Globus pallidus (tissue), 1 donor: ENCODE measurements at regions not wholly inside any gene's neighbourhood (a gene's known extent, or its start where the extent isn't known, plus 50 kb on each side); places are given as distances from the start of the nearest gene placed in this dataset.

Source experiments
- DNase-seq: peaks from one replicate; pipeline ENCODE4 v3.0.0-alpha.2; 2015; ENCODE audit warnings: low spot score

DNA sequence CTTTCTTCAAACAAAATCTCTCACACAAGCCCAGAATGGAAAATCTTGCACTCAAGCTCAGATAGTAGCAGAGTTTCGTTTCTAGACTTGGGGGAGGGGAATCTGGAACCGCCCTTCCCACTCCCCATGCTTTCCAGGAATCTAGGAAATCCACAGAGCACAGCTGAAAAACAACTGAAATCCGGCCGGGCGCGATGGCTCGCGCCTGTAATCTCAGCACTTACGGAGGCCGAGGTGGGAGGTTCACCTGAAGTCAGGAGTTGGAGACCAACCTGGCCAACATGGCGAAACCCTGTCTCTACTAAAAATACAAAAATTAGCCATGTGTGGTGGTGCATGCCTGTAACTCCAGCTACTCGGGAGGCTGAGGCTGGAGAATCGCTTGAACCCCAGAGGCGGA is 127.3 kb upstream of the SLC34A2 start:
- no peak for DNase-seq

GRCh38 chr4:25531272-25531671 is 124.4 kb upstream of the SLC34A2 start:
- DNase-seq = no peak

- DNase-seq = no peak
Measured at GRCh38 chr4:25532591-25532990, 123.1 kb upstream of the SLC34A2 start.

- no peak for DNase-seq
Measured at GRCh38 chr4:25533256-25533655, 122.4 kb upstream of the SLC34A2 start.

DNA sequence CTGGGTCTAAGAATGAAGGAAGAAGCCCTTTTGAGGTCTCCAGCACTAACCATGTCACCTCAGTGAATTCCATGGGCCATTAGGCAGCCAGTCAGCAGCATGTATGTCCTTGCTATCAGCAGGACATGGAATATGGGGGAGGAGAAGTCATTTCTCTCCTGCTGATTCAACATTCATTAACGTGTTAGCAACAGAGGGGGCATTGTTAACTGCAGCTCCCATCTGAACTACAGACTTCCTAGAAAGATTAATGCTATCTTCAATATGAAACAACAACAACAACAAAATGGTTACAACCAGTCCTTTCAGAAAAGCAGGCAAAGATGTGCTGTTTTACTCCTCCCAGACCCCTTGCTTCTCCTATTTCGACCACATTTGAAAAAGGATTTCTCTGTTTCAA is 120.4 kb upstream of the SLC34A2 start:
- DNase-seq = peak; percentile 53

GRCh38 chr4:25535701-25536473 is 119.8 kb upstream of the SLC34A2 start:
- DNase-seq = no peak

DNA sequence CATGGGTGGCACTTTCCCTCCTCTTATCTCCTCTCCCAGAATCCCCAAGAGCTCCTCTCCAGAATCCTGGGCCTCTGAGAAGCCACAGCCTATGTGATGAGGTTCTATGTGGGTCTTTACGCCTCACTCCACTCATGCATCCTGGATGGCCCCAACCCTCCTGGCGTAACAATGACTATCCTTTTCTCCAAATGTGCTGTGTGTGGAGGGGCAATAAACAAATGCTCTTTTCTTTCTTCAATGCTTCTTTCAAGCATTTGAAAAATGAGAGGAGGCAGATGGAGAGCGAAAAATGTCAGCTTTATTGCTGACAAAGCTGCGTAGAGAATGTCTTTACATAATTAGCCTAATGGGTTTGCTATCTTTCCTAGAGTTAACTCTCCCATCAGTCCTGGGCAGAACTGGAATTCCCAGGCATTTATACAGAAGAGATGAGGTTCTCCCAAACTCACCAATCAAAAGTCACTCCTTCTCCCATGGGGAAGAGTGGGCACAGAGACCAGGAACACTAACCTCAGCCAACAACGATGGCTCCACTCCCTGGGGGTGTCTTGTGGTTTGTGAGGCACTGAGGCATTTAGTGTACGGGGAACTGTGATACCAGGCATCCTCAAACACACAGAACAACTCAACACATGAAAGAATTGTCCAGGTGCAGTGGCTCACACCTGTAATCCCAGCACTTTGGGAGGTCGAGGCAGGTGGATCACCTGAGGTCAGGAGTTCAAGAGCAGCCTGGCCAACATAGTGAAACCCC is 118.9 kb upstream of the SLC34A2 start:
- DNase-seq = no peak

DNA sequence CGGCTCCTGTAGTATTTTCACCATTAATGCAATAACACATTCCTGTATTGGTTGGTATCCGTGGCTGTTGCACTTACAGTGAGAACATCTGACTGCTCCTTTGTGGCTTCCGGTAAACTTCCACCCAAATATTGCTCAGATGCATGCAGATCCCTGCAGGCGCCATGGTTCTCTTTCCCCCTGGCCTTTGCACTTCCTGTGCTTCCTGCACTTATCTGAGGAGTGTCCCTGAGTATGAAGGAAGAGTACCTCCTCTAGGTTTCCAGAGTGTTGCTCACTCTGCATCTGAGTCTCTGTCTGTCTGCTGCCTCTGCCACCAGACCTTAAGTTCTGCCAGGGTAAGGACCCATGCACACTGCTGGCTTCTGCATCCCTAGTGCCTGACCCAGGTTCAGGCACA is 117.2 kb upstream of the SLC34A2 start:
- no peak for DNase-seq

DNA sequence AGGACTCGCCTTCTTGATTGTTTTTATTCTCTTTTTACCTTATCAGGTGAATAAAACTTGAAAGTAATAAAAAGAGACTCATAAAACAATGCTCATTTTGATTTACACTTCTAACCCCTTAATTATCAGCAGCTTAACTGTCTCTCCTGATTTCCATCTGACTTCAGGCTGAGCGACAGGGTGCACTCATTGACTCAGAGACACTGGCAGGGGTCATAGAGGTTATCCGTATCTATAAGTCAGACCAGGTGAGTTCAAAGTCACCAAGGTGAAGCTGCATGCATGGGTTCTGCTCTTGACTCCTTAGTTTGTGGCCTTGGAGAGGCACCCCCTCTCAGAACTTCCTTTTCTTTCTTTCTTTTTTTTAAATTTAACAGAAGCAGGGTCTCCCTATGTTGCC is 116.4 kb upstream of the SLC34A2 start:
- no peak for DNase-seq

DNA sequence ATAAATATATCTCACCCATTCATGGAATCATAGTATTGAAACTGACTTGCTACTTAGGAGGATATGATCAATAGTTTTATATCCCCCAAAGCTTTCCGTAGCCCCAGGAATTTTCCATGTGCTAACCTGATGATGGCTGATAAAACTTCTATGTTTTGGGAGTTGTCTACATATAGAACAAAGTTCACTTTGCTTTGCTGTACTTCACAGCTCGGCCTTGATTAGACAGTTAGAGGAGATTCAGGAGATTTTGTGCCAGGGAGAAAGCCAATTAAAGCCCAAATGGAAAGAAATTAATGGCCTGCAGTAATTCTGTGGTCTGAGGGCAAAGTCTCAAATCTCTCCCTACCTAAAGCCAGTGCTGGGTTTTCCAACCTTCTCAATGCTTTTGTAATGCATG is 114.9 kb upstream of the SLC34A2 start:
- no peak for DNase-seq

GRCh38 chr4:25547343-25547742 is 108.3 kb upstream of the SLC34A2 start:
- no peak for DNase-seq

DNA sequence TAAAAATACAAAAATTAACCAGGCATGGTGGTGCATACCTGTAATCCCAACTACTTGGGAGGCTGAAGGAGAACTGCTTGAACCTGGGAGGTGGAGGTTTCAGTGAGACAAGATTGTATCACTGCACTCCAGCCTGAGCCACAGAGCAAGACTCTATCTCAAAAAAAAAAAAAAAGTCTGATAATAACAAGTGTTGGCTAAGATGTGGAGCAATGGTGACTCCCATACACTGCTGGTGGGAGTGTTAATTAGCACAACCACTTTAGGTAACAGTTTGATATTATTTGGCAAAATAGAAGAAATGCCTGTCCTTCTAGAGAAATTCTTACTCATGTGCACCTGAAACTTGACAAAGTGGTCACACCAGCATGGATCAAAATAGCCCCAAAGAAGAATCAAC is 106.2 kb upstream of the SLC34A2 start:
- DNase-seq = no peak

DNA sequence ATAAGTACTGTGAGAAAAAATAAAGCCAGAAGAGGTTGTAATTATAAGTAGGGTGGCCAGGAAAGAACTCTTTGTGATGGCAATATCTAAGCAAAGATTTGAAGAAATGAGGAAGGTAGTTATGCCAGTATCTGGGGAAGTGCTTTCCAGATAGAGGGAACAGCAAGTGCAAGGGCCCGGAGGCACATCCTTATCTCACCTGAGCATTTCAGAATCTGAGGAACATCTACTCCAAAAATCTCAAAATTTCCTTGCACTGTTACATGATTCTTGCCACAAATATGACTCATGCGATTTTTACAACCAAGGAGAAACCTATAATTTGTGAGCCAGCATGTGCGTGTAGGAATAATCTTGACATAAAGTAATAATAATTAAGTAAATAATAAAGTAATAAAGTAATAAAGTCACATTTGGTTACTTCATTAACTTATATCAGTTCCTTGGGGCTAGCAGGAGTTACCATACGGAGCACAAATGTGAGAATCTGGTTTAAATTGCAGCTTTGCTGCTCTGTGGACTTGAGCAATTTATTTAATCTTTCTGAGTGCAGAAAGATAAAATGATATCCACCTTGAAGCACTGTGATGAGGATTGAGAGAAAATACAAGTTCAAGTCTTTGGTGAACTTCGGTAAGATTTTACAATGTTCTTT is 105.1 kb upstream of the SLC34A2 start:
- DNase-seq = no peak

GRCh38 chr4:25551605-25552004 is 104.0 kb upstream of the SLC34A2 start:
- DNase-seq = no peak

GRCh38 chr4:25552580-25553271 is 102.9 kb upstream of the SLC34A2 start:
- DNase-seq = peak; percentile 23

GRCh38 chr4:25559508-25559907 is 96.1 kb upstream of the SLC34A2 start:
- no peak for DNase-seq

GRCh38 chr4:25560605-25561004 is 95.0 kb upstream of the SLC34A2 start:
- no peak for DNase-seq

DNA sequence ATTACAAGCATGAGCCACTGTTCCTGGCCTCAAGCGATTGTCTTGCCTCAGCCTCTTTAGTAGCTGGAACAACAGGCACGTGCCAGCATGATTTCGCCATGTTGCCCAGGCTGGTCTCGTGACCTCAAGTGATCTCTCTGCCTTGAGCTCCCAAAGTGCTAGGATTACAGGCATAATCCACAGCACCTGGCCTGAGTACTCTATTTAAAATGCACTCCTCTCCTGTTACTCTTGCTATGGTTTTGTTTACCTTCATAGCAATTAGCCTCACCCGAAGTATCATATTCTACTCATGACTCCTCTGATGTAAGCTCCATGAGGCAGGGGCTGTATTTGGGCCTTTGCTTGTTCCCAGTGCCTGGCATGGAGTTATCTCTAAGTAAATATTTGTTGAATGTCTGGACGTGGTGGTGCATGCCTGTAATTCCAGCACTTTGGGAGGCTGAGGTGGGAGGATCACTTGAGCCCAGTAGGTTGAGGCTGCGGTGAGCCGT is 92.5 kb upstream of the SLC34A2 start:
- DNase-seq = no peak

- DNase-seq = no peak
Measured at GRCh38 chr4:25564836-25565235, 90.8 kb upstream of the SLC34A2 start.

- no peak for DNase-seq
Measured at GRCh38 chr4:25567253-25567652, 88.4 kb upstream of the SLC34A2 start.

- DNase-seq = no peak
Measured at GRCh38 chr4:25569716-25570115, 85.9 kb upstream of the SLC34A2 start.

DNA sequence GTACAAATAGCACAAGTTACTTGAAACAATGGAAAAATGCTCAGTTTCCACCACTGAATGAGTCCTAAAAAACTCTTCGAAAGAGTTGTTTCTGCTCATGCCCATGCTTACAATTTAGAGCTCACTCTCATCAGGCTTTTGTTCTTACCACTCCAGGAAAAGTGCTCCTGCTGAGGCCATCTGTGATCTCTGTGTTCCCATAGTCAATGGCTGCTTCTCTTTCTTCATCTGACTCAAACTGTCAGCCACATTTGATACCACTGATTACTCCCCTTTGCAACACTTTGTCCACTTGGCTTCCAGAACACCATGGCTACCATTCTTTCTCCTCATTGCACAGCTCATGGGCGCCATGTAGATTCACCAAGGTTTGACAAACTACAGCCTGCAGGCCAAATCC is 80.0 kb upstream of the SLC34A2 start:
- no peak for DNase-seq
